ENCODE measurements at regions not wholly inside any gene's neighbourhood (a gene's known extent, or its start where the extent isn't known, plus 50 kb on each side); places are given as distances from the start of the nearest gene placed in this dataset.

- DNase-seq (no peak), ATAC-seq (ENCODE audit: insufficient read depth, low FRiP score) (no peak)
- H3K9me3 ChIP-seq (ENCODE audit: control insufficient read depth in 4 of 4, insufficient read depth in 3 of 4, low read length in 3 of 4) = peaks cover 0 to 8% (median 1%) of the 10 kb centered on the region in 4 donors
- WGBS, 2 donors = 89 to 94% methylated on average over 19 of the region's 19 CpGs
- peaks cover 0 to 8% (median 0%) of the 10 kb centered on the region in 4 donors for H3K36me3 ChIP-seq (ENCODE audit: control insufficient read depth in 4 of 4, insufficient read depth in 4 of 4, low read length in 4 of 4)
- peaks cover 3 to 50% (median 12%) of the 10 kb centered on the region in 5 donors for H3K4me1 ChIP-seq (ENCODE audit: control insufficient read depth in 5 of 5, insufficient read depth in 5 of 5, low read length in 5 of 5)
- no peak overlapping the region for H3K9ac ChIP-seq (ENCODE audit: insufficient read depth in 1 of 2, low read length in 2 of 2)
- TF ChIP-seq CTCF (IDR thresholded peaks at IDR 0.05; ENCODE audit: control extremely low read depth, extremely low read depth) = no peak
- no peaks in the 10 kb centered on the region for H3K27me3 ChIP-seq (ENCODE audit: control insufficient read depth in 3 of 3, insufficient read depth in 3 of 3, low read length in 2 of 3)
- H3K27ac ChIP-seq (ENCODE audit: low read depth in 1 of 2, low read length in 1 of 2) = no peak overlapping the region
- no peak overlapping the region for H3K4me3 ChIP-seq
Measured at GRCh38 chr16:85191341-85191965, 79.2 kb upstream of the CIBAR2 start.

GRCh38 chr16:85192238-85193114, 80.2 kb upstream of the CIBAR2 start:
- 81 to 86% methylated on average over 20 of the region's 20 CpGs for WGBS, 2 donors
- no peaks in the 10 kb centered on the region for H3K27me3 ChIP-seq (ENCODE audit: control insufficient read depth in 3 of 3, insufficient read depth in 3 of 3, low read length in 2 of 3)
- peaks cover 3 to 52% (median 11%) of the 10 kb centered on the region in 5 donors for H3K4me1 ChIP-seq (ENCODE audit: control insufficient read depth in 5 of 5, insufficient read depth in 5 of 5, low read length in 5 of 5)
- no peak for TF ChIP-seq CTCF (IDR thresholded peaks at IDR 0.05; ENCODE audit: control extremely low read depth, extremely low read depth)
- no peak overlapping the region for H3K4me3 ChIP-seq
- no peak overlapping the region for H3K27ac ChIP-seq (ENCODE audit: low read depth in 1 of 2, low read length in 1 of 2)
- H3K36me3 ChIP-seq (ENCODE audit: control insufficient read depth in 4 of 4, insufficient read depth in 4 of 4, low read length in 4 of 4) = peaks cover 0 to 8% (median 0%) of the 10 kb centered on the region in 4 donors
- no peak for DNase-seq
- H3K9me3 ChIP-seq (ENCODE audit: control insufficient read depth in 4 of 4, insufficient read depth in 3 of 4, low read length in 3 of 4) = peaks cover 0 to 8% (median 1%) of the 10 kb centered on the region in 4 donors
- no peak for ATAC-seq (ENCODE audit: insufficient read depth, low FRiP score)
- H3K9ac ChIP-seq (ENCODE audit: insufficient read depth in 1 of 2, low read length in 2 of 2) = no peak overlapping the region

- Histone ChIP-seq H3K4me1 (ENCODE audit: control insufficient read depth in 5 of 5, insufficient read depth in 5 of 5, low read length in 5 of 5) (peaks cover 3 to 53% (median 14%) of the 10 kb centered on the region in 5 donors), H3K27me3 (ENCODE audit: control insufficient read depth in 3 of 3, insufficient read depth in 3 of 3, low read length in 2 of 3) (no peaks in the 10 kb centered on the region), H3K4me3 (no peak overlapping the region), H3K9ac (ENCODE audit: insufficient read depth in 1 of 2, low read length in 2 of 2) (no peak overlapping the region), H3K9me3 (ENCODE audit: control insufficient read depth in 4 of 4, insufficient read depth in 3 of 4, low read length in 3 of 4) (peaks cover 0 to 8% (median 1%) of the 10 kb centered on the region in 4 donors), H3K36me3 (ENCODE audit: control insufficient read depth in 4 of 4, insufficient read depth in 4 of 4, low read length in 4 of 4) (peaks cover 0 to 4% (median 0%) of the 10 kb centered on the region in 4 donors), H3K27ac (ENCODE audit: low read depth in 1 of 2, low read length in 1 of 2) (no peak overlapping the region)
- TF ChIP-seq CTCF (IDR thresholded peaks at IDR 0.05; ENCODE audit: control extremely low read depth, extremely low read depth) = no peak
- 65 to 74% methylated on average over 6 of the region's 6 CpGs for WGBS, 2 donors
- ATAC-seq (ENCODE audit: insufficient read depth, low FRiP score) (no peak), DNase-seq (no peak)
Measured at GRCh38 chr16:85193115-85193493, 80.8 kb upstream of the CIBAR2 start.
